Vagina (tissue), 2 donors: ENCODE measurements at regions not wholly inside any gene's neighbourhood (a gene's known extent, or its start where the extent isn't known, plus 50 kb on each side); places are given as distances from the start of the nearest gene placed in this dataset.

Source experiments
- DNase-seq, 2 donors: peaks; one replicate each; pipeline ENCODE4 v3.0.0-alpha.2; 2017; ENCODE audit errors: extremely low spot score in 2 of 2
- H3K27ac ChIP-seq: fragments of 200-600 bp; sonication (generic); one replicate; pipeline ENCODE4 v1.5.1; 2019
- H3K27me3 ChIP-seq: fragments of 200-600 bp; sonication (generic); one replicate; pipeline ENCODE4 v1.5.1; 2019
- H3K36me3 ChIP-seq, 2 donors: fragments of 200-600 bp; sonication (generic); one replicate each; pipeline ENCODE4 v1.5.1; 2017 to 2019
- H3K4me1 ChIP-seq: fragments of 200-600 bp; sonication (generic); one replicate; pipeline ENCODE4 v1.5.1; 2019
- H3K4me3 ChIP-seq, 2 donors: fragments of 200-600 bp; sonication (generic); 1 replicate in 1 of 2; 2 replicates in 1 of 2; pipeline ENCODE4 v1.5.1; 2016 to 2019
- H3K9me3 ChIP-seq: fragments of 200-600 bp; sonication (generic); one replicate; pipeline ENCODE4 v1.5.1; 2019
- POLR2A ChIP-seq, 2 donors: fragments of 450-650 bp; IDR thresholded peaks; one replicate each; pipeline ENCODE4 v1.6.1; 2017; ENCODE audit warnings: antibody characterized with exemption in 2 of 2, mild to moderate bottlenecking in 2 of 2, moderate library complexity in 2 of 2
- POLR2AphosphoS5 ChIP-seq, 2 donors: sonication (generic); formaldehyde crosslinking; IDR thresholded peaks; one replicate each; pipeline ENCODE4 v1.9.0; 2017; ENCODE audit warnings: antibody characterized with exemption in 2 of 2, mild to moderate bottlenecking in 2 of 2, low read depth in 1 of 2; ENCODE audit not compliant: insufficient read depth in 1 of 2
- intact Hi-C: fragments of 100-400 bp; cut with DNase I; formaldehyde crosslinking; loops from one replicate; pipeline ENCODE4 v1.15.1; 2023
- TF ChIP-seq, protein P1 (sequence below), 3 experiments: fragments of 450-650 bp in 2 of 3; fragments of 200-600 bp in 1 of 3; sonication (generic) in 1 of 3; IDR thresholded peaks; one replicate each; pipeline ENCODE4 v1.5.1; 2017 to 2019; ENCODE audit warnings: antibody characterized with exemption in 3 of 3, mild to moderate bottlenecking in 2 of 3, moderate library complexity in 2 of 3

DNA sequence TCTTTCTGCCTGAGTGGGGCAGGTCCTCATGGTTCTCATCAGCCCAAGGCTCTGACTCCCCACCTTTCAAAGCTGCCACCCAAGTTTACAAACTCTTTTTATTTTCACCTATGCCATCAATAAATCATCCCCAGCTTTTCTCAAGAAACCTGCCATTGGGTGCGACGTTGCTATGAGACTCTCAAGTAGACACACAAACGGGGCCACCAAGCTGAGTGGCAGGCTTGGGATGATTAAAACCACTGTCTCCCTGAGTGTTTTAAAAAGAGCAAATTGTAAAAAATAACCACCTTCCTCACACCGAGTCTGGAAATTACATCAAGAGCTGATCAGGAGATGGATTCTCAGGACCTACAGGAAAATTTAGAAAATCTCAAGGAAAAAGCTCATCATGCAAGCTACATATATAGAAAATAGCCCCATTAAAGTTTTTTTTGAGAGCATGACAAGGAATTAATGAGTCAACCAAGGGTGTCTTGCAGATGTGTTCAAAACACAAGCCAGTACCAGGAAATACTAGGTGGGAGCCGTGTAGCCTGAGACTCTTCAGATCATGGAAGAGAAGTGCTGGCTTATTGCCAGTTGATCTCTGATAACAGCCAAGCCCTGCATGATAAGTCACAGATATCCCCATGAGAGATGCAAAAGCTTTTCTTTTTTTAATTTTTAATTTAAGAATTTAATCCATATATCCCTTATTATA is 158.4 kb upstream of the BACE2 start:
- no peaks in the 10 kb centered on the region for H3K36me3 ChIP-seq
- H3K27ac ChIP-seq = no peak overlapping the region
- no peaks in the 10 kb centered on the region for H3K9me3 ChIP-seq
- no peaks in the 10 kb centered on the region for H3K27me3 ChIP-seq
- no peak for DNase-seq
- H3K4me3 ChIP-seq = no peak overlapping the region
- intact Hi-C loops = no loop called here
- TF ChIP-seq POLR2A (IDR thresholded peaks at IDR 0.05) (no peak), POLR2AphosphoS5 (IDR thresholded peaks at IDR 0.05; ENCODE audit: insufficient read depth in 1 of 2, low read depth in 1 of 2) (no peak)
- TF ChIP-seq, protein P1, sequence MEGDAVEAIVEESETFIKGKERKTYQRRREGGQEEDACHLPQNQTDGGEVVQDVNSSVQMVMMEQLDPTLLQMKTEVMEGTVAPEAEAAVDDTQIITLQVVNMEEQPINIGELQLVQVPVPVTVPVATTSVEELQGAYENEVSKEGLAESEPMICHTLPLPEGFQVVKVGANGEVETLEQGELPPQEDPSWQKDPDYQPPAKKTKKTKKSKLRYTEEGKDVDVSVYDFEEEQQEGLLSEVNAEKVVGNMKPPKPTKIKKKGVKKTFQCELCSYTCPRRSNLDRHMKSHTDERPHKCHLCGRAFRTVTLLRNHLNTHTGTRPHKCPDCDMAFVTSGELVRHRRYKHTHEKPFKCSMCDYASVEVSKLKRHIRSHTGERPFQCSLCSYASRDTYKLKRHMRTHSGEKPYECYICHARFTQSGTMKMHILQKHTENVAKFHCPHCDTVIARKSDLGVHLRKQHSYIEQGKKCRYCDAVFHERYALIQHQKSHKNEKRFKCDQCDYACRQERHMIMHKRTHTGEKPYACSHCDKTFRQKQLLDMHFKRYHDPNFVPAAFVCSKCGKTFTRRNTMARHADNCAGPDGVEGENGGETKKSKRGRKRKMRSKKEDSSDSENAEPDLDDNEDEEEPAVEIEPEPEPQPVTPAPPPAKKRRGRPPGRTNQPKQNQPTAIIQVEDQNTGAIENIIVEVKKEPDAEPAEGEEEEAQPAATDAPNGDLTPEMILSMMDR (IDR thresholded peaks at IDR 0.05) = no peak
- no peaks in the 10 kb centered on the region for H3K4me1 ChIP-seq

DNA sequence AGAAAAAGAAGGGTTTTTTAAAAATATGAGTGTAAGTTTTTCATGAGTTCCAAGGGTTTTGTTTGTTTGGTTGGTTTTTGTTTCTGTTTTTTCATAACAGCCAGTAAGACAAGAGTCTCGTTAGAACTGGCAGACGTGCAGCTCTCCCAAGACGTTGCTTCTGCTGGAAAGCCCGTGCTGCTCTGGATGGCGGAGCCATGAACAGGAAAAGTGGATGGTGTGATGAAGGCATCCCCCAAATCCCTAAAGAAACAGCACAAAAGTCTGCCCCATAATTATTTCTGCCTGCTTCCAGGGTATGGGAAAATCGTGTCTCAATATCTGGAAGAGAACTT is 157.9 kb upstream of the BACE2 start:
- H3K36me3 ChIP-seq = no peaks in the 10 kb centered on the region
- no peaks in the 10 kb centered on the region for H3K4me1 ChIP-seq
- no peak overlapping the region for H3K27ac ChIP-seq
- no peak overlapping the region for H3K4me3 ChIP-seq
- no peak for DNase-seq
- no peak for TF ChIP-seq POLR2AphosphoS5 (IDR thresholded peaks at IDR 0.05; ENCODE audit: insufficient read depth in 1 of 2, low read depth in 1 of 2)
- TF ChIP-seq, protein P1 (IDR thresholded peaks at IDR 0.05) = no peak
- intact Hi-C loops = no loop called here
- H3K27me3 ChIP-seq = no peaks in the 10 kb centered on the region
- no peaks in the 10 kb centered on the region for H3K9me3 ChIP-seq

DNA sequence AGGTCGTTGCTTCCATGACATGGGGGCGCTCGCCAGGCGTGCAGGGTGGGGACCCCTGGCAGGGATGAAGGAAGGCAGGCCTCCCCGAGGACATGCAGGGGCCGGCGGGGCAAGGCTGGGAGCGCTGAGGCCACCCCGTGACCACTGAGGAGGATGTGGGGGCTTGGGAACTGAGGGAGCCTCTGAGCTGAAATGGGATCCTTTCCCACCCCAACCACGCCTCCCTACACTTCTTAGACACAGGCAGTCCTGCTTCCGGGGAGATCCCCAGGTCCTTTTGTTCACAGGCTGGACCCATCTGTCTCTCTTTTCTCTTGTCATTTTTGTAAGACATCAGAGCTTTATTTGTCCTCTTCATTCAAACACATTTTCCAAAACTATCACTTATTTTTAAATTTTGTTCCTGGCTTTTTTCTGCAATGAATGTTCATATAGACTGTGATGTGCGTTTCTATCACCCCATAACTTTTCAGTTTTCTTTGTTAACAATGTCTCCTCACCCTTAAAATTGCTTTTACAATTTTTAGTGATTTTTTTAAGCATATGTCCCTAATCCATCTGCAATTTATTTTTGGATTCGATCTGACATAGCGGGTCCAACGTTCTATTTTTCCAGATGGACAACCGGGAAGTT is 156.7 kb upstream of the BACE2 start:
- TF ChIP-seq POLR2A (IDR thresholded peaks at IDR 0.05) (no peak), POLR2AphosphoS5 (IDR thresholded peaks at IDR 0.05; ENCODE audit: insufficient read depth in 1 of 2, low read depth in 1 of 2) (no peak)
- TF ChIP-seq, protein P1 (IDR thresholded peaks at IDR 0.05) = no peak
- H3K4me3 ChIP-seq = no peak overlapping the region
- H3K4me1 ChIP-seq = no peaks in the 10 kb centered on the region
- no peaks in the 10 kb centered on the region for H3K9me3 ChIP-seq
- no peaks in the 10 kb centered on the region for H3K36me3 ChIP-seq
- no peak overlapping the region for H3K27ac ChIP-seq
- no peaks in the 10 kb centered on the region for H3K27me3 ChIP-seq
- no peak for DNase-seq
- intact Hi-C loops = no loop called here

DNA sequence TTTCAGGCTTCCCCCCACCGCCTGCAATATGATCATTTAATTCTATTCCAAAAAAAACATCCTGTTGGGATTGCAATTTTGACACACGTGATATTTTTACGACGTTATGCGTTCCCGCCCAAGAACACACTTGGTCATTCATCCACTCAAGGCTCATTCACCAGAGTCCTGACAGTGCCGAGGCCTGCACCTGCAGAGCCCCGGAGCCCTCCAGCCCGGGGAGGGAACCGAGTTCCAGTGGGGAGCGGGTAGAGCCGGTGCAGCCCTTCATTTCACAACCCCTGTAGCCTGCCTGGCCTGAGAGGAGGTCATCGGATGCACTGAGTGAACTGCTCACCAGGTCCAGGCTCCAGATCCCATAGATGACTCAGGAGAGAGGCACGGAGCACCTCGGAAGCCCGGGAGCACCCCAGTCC is 156.0 kb upstream of the BACE2 start:
- intact Hi-C loops = no loop called here
- no peaks in the 10 kb centered on the region for H3K4me1 ChIP-seq
- H3K27ac ChIP-seq = no peak overlapping the region
- TF ChIP-seq POLR2A (IDR thresholded peaks at IDR 0.05) (no peak), POLR2AphosphoS5 (IDR thresholded peaks at IDR 0.05; ENCODE audit: insufficient read depth in 1 of 2, low read depth in 1 of 2) (no peak)
- TF ChIP-seq, protein P1 (IDR thresholded peaks at IDR 0.05) = no peak
- no peak overlapping the region for H3K4me3 ChIP-seq
- no peaks in the 10 kb centered on the region for H3K9me3 ChIP-seq
- no peaks in the 10 kb centered on the region for H3K36me3 ChIP-seq
- DNase-seq = no peak
- no peaks in the 10 kb centered on the region for H3K27me3 ChIP-seq

DNA sequence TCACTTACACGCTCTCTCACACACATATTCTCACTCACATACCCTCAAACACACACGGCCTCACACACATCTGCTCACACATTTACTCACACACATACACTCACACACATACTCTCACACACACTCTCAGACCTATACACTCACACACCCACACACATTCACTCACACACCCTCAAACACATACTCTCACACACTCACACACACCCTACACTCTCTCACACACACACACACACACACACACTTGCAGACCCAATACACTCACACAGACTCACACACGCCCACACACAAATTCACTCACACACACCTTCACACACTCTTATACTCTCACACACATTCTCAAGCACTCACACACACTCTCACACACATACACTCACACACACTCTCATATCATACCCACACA is 155.5 kb upstream of the BACE2 start:
- Histone ChIP-seq H3K9me3 (no peaks in the 10 kb centered on the region), H3K4me3 (no peak overlapping the region), H3K27ac (no peak overlapping the region), H3K36me3 (no peaks in the 10 kb centered on the region), H3K4me1 (no peaks in the 10 kb centered on the region), H3K27me3 (no peaks in the 10 kb centered on the region)
- intact Hi-C loops = no loop called here
- DNase-seq = no peak
- TF ChIP-seq POLR2AphosphoS5 (IDR thresholded peaks at IDR 0.05; ENCODE audit: insufficient read depth in 1 of 2, low read depth in 1 of 2) = no peak
- TF ChIP-seq POLR2A (IDR thresholded peaks at IDR 0.05) = no peak
- TF ChIP-seq, protein P1 (IDR thresholded peaks at IDR 0.05) = no peak
